Heart right ventricle (tissue), 16 donors: ENCODE measurements at regions not wholly inside any gene's neighbourhood (a gene's known extent, or its start where the extent isn't known, plus 50 kb on each side); places are given as distances from the start of the nearest gene placed in this dataset.

Experiments used
- ATAC-seq, 8 donors: fragments of 200-7000 bp; cut with Tn5 transposase; one replicate each; pipeline ENCODE4 v1.9.1; 2020; ENCODE audit warnings: mild to moderate bottlenecking in 8 of 8, moderate library complexity in 8 of 8, moderate number of reproducible peaks in 1 of 8
- DNase-seq, 2 donors: peaks; one replicate each; pipeline ENCODE4 v3.0.0-alpha.2; 2020
- H3K27ac ChIP-seq, 10 donors: fragments of 200-600 bp; sonication (generic) in 2 of 10; one replicate each; pipeline versions ENCODE4 v1.5.0 to v1.8.0; 2020 to 2022; ENCODE audit warnings: mild to moderate bottlenecking in 3 of 10
- H3K27me3 ChIP-seq, 7 donors: fragments of 200-600 bp; one replicate each; pipeline ENCODE4 v1.8.0; 2021 to 2022; ENCODE audit warnings: mild to moderate bottlenecking in 2 of 7
- H3K36me3 ChIP-seq, 9 donors: fragments of 200-600 bp; sonication (generic) in 1 of 9; one replicate each; pipeline versions ENCODE4 v1.5.0 to v1.8.0; 2020 to 2022; ENCODE audit warnings: mild to moderate bottlenecking in 2 of 9
- H3K4me1 ChIP-seq, 9 donors: fragments of 200-600 bp; sonication (generic) in 1 of 9; one replicate each; pipeline versions ENCODE4 v1.5.0 to v1.8.0; 2020 to 2022; ENCODE audit warnings: mild to moderate bottlenecking in 4 of 9
- H3K4me3 ChIP-seq, 10 donors: fragments of 200-600 bp; sonication (generic) in 2 of 10; one replicate each; pipeline versions ENCODE4 v1.5.0 to v1.8.0; 2020 to 2022; ENCODE audit warnings: mild to moderate bottlenecking in 7 of 10, moderate library complexity in 2 of 10
- H3K9me3 ChIP-seq, 11 donors: fragments of 200-600 bp in 10 of 11; sonication (generic) in 2 of 11; one replicate each; pipeline versions ENCODE4 v1.5.0 to v1.8.0; 2013 to 2022; ENCODE audit warnings: mild to moderate bottlenecking in 2 of 11, control low read depth in 1 of 11, moderate library complexity in 1 of 11
- CTCF ChIP-seq, 9 donors: fragments of 200-600 bp; sonication (generic) in 2 of 9; IDR thresholded peaks; one replicate each; pipeline versions ENCODE4 v1.5.0 to v1.8.0; 2021 to 2022; ENCODE audit warnings: antibody characterized with exemption in 9 of 9, mild to moderate bottlenecking in 5 of 9, moderate library complexity in 1 of 9
- WGBS, 2 donors: extraction: QIAGEN DNeasy Blood & Tissue Kit; methylation state at CpG; one replicate each; pipeline ENCODE4 v1.1.7; 2013; ENCODE audit warnings: inconsistent platforms in 1 of 2; 5-methylcytosine and 5-hydroxymethylcytosine counted together
- intact Hi-C, 10 donors: fragments of 100-400 bp; cut with DNase I; formaldehyde crosslinking; loops; one replicate each; pipeline versions ENCODE4 v1.11.1 to v1.14.2; 2022
- donor health status: Arrhythmogenic right ventricular cardiomyopathy.
- donor health status: ischemic (EF 13 %, LVEDD 7.1; RV severe dilation, severe dysfunction).
- donor health status: healthy with polysubstance abuse.
- donor health status: DM: no; HTN: yes; CAD: no.
- donor health status: DM: no; HTN: no; CAD: no.
- donor health status: ischemic (EF 25% LVEDD 6.9; RV normal size, moderate dysfunction).
- donor health status: ischemic (EF 25% LVEDD 5.7; RV mildly dilated, moderate dysfunction).
- donor health status: healthy.
- donor health status: DM: yes; HTN: yes; CAD: no.
- donor health status: Ischemic cardiomyopathy.
- donor health status: ischemic (EF 35%, LVEDD 5.7; RV mildly dilated, moderate dysfunction).
- donor health status: nonischemic (EF 11% LVEDD 7.7; RV severe dilation, severe dysfunction).
- donor health status: DM: yes; HTN: yes; CAD: no.
- donor health status: PGD.
- donor health status: ischemic (EF 29% LVEDD 5.4; RV normal size, mild dysfunction).
- donor health status: nonischemic (EF 23%, LVEDD 6.1; RV moderate dilation, normal function).

GRCh38 chr12:87074781-87075180 is 818.6 kb upstream of the MGAT4C start:
- ATAC-seq: no peak
- intact Hi-C loops: no loop called here
- H3K27me3 ChIP-seq: no peaks in the 10 kb centered on the region
- peaks cover 0 to 31% (median 15%) of the 10 kb centered on the region in 11 donors for H3K9me3 ChIP-seq
- no peak for TF ChIP-seq CTCF (IDR thresholded peaks at IDR 0.05)
- DNase-seq: no peak
- H3K4me1 ChIP-seq: no peaks in the 10 kb centered on the region
- no peak overlapping the region for H3K27ac ChIP-seq
- no peaks in the 10 kb centered on the region for H3K36me3 ChIP-seq
- H3K4me3 ChIP-seq: no peak overlapping the region
- 79 to 80% methylated on average over 2 of the region's 2 CpGs for WGBS, 2 donors

DNA sequence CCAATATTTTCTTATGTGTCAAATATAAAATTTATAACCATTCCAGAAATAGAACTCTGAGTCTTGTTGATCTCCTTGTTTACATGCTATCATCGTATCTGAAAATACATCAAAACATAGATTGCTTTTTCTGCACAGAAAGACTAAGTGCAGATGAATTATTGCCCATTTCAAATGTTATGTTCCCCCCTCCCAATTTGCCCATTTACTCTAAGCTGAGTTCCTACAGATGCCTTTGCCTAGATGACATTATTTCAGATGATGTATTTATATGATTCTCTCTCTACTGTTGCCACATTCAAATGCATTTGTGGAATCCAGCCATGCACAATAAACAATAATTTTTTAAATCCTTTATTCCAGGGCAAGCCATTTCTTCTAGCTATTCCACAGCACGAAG is 810.1 kb upstream of the MGAT4C start:
- H3K9me3 ChIP-seq: peaks cover 0 to 4% (median 0%) of the 10 kb centered on the region in 11 donors
- no peaks in the 10 kb centered on the region for H3K4me1 ChIP-seq
- ATAC-seq: no peak
- DNase-seq: no peak
- H3K4me3 ChIP-seq: no peak overlapping the region
- no peaks in the 10 kb centered on the region for H3K27me3 ChIP-seq
- no peak for TF ChIP-seq CTCF (IDR thresholded peaks at IDR 0.05)
- intact Hi-C loops: no loop called here
- H3K27ac ChIP-seq: no peak overlapping the region
- WGBS, 2 donors: 64 to 80% methylated on average over 2 of the region's 2 CpGs
- no peaks in the 10 kb centered on the region for H3K36me3 ChIP-seq

DNA sequence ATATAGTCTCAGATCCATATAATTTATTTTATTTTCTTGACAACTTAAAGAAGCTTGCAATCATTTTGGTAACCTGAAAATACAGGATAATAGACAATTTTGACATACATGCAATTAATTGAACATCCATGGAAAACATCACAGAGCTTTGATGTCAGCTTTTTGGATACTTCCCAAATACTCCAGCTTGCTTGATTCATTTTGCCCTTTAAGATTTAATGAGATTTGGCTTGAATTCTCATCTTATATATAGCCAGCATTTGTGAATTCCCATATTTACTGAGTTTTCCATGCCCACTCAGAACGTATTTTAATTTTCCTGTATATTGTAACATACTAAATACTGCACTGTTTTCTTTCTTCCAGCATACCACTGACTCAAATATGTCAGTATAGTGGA is 803.0 kb upstream of the MGAT4C start:
- no peaks in the 10 kb centered on the region for H3K36me3 ChIP-seq
- no peak for DNase-seq
- intact Hi-C loops: no loop called here
- no peak for ATAC-seq
- TF ChIP-seq CTCF (IDR thresholded peaks at IDR 0.05): no peak
- WGBS, 2 donors: 60 to 69% methylated on average over 1 of the region's 1 CpG
- H3K27ac ChIP-seq: no peak overlapping the region
- H3K4me3 ChIP-seq: no peak overlapping the region
- peaks cover 0 to 4% (median 0%) of the 10 kb centered on the region in 11 donors for H3K9me3 ChIP-seq
- H3K4me1 ChIP-seq: no peaks in the 10 kb centered on the region
- H3K27me3 ChIP-seq: no peaks in the 10 kb centered on the region

- DNase-seq (no peak), ATAC-seq (no peak)
- H3K9me3 ChIP-seq: no peaks in the 10 kb centered on the region
- H3K36me3 ChIP-seq: no peaks in the 10 kb centered on the region
- no peak for TF ChIP-seq CTCF (IDR thresholded peaks at IDR 0.05)
- H3K27me3 ChIP-seq: no peaks in the 10 kb centered on the region
- H3K4me1 ChIP-seq: no peaks in the 10 kb centered on the region
- no peak overlapping the region for H3K27ac ChIP-seq
- no peak overlapping the region for H3K4me3 ChIP-seq
- intact Hi-C loops: no loop called here
Observed at GRCh38 chr12:87054226-87054625, 798.0 kb upstream of the MGAT4C start.

- no peak for TF ChIP-seq CTCF (IDR thresholded peaks at IDR 0.05)
- no peak for DNase-seq
- WGBS, 2 donors: 69 to 79% methylated on average over 1 of the region's 1 CpG
- H3K27me3 ChIP-seq: no peaks in the 10 kb centered on the region
- H3K4me1 ChIP-seq: no peaks in the 10 kb centered on the region
- H3K27ac ChIP-seq: no peak overlapping the region
- no peaks in the 10 kb centered on the region for H3K9me3 ChIP-seq
- H3K4me3 ChIP-seq: no peak overlapping the region
- intact Hi-C loops: no loop called here
- ATAC-seq: no peak
- no peaks in the 10 kb centered on the region for H3K36me3 ChIP-seq
Observed at GRCh38 chr12:87051621-87052020, 795.4 kb upstream of the MGAT4C start.
